ENCODE measurements at regions not wholly inside any gene's neighbourhood (a gene's known extent, or its start where the extent isn't known, plus 50 kb on each side); places are given as distances from the start of the nearest gene placed in this dataset.

DNA sequence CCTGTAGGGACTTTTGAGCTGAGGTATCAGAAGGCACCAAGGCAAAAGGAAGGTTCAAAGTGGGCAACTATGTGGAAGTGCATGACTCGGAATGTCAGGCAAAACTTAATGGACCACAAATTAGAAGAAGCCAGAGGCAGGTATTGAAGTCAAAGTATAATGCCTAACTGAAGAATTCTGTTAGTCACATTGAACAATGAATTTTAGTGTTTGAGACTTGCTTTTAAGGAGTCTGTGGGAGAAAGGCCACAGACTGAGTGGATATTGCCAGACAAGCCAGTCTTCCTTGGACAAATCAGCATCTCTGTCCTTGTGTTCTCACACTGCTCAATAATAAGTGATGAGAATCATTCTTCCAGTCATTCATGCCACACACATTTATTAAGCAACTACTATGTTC, 498.9 kb downstream of the STK39 start:
- TF ChIP-seq, protein P1, sequence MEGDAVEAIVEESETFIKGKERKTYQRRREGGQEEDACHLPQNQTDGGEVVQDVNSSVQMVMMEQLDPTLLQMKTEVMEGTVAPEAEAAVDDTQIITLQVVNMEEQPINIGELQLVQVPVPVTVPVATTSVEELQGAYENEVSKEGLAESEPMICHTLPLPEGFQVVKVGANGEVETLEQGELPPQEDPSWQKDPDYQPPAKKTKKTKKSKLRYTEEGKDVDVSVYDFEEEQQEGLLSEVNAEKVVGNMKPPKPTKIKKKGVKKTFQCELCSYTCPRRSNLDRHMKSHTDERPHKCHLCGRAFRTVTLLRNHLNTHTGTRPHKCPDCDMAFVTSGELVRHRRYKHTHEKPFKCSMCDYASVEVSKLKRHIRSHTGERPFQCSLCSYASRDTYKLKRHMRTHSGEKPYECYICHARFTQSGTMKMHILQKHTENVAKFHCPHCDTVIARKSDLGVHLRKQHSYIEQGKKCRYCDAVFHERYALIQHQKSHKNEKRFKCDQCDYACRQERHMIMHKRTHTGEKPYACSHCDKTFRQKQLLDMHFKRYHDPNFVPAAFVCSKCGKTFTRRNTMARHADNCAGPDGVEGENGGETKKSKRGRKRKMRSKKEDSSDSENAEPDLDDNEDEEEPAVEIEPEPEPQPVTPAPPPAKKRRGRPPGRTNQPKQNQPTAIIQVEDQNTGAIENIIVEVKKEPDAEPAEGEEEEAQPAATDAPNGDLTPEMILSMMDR (IDR thresholded peaks at IDR 0.05; ENCODE audit: low read depth, low read length) = no peak
- TF ChIP-seq EZH2phosphoT487 (IDR thresholded peaks at IDR 0.05; ENCODE audit: low read depth) = no peak

All from OCI-LY3 (cell line).